ENCODE measurements at regions not wholly inside any gene's neighbourhood (a gene's known extent, or its start where the extent isn't known, plus 50 kb on each side); places are given as distances from the start of the nearest gene placed in this dataset.

- no peak for TF ChIP-seq CTCF (IDR thresholded peaks at IDR 0.05)
- no peak for TF ChIP-seq POLR2A (IDR thresholded peaks at IDR 0.05)
Observed at GRCh38 chr5:3155046-3155445, 403.6 kb upstream of the IRX2 start.
